NCI-H187 (cell line): ENCODE measurements at regions not wholly inside any gene's neighbourhood (a gene's known extent, or its start where the extent isn't known, plus 50 kb on each side); places are given as distances from the start of the nearest gene placed in this dataset.

Experiments used
- DNase-seq, 2 experiments: peaks; one replicate each; lab custom pipeline; 2025; lab: John Stamatoyannopoulos, UW

- DNase-seq: no peak
These were observed 179.3 kb downstream of the ETS2 start for GRCh38 chr21:38984982-38985567.

GRCh38 chr21:38984568-38984967, 178.8 kb downstream of the ETS2 start:
- no peak for DNase-seq

- no peak for DNase-seq
These were observed 177.8 kb downstream of the ETS2 start for GRCh38 chr21:38983560-38983959.

GRCh38 chr21:38982804-38983203, 177.1 kb downstream of the ETS2 start:
- no peak for DNase-seq

GRCh38 chr21:38982096-38982495, 176.4 kb downstream of the ETS2 start:
- DNase-seq: no peak

GRCh38 chr21:38980416-38981313, 174.9 kb downstream of the ETS2 start:
- no peak for DNase-seq

GRCh38 chr21:38979271-38980121, 173.8 kb downstream of the ETS2 start:
- no peak for DNase-seq

GRCh38 chr21:38976900-38977299, 171.2 kb downstream of the ETS2 start:
- no peak for DNase-seq

GRCh38 chr21:38973552-38973951, 167.8 kb downstream of the ETS2 start:
- no peak for DNase-seq

- DNase-seq: no peak
These were observed 166.3 kb downstream of the ETS2 start for GRCh38 chr21:38972078-38972477.

- no peak for DNase-seq
These were observed 165.0 kb downstream of the ETS2 start for GRCh38 chr21:38970765-38971164.

GRCh38 chr21:38968887-38969543, 163.3 kb downstream of the ETS2 start:
- peak in 1 of 2 experiments; percentile 55 for DNase-seq

GRCh38 chr21:38965910-38966504, 160.3 kb downstream of the ETS2 start:
- DNase-seq: peak; percentile 73 to 79

GRCh38 chr21:38965241-38965640, 159.5 kb downstream of the ETS2 start:
- DNase-seq: no peak

GRCh38 chr21:38963006-38963405, 157.3 kb downstream of the ETS2 start:
- DNase-seq: no peak

- no peak for DNase-seq
These were observed 154.5 kb downstream of the ETS2 start for GRCh38 chr21:38960251-38960650.

GRCh38 chr21:38959692-38960061, 153.9 kb downstream of the ETS2 start:
- no peak for DNase-seq

GRCh38 chr21:38958940-38959691, 153.4 kb downstream of the ETS2 start:
- DNase-seq: no peak

GRCh38 chr21:38958323-38958705, 152.6 kb downstream of the ETS2 start:
- no peak for DNase-seq

GRCh38 chr21:38957575-38958322, 152.0 kb downstream of the ETS2 start:
- DNase-seq: peak in 1 of 2 experiments; percentile 47
